Adipocyte (in vitro differentiated cells): ENCODE measurements at regions not wholly inside any gene's neighbourhood (a gene's known extent, or its start where the extent isn't known, plus 50 kb on each side); places are given as distances from the start of the nearest gene placed in this dataset.
"Not testable (repeated sequence)": the region's sequence is repeated elsewhere in the genome, so short reads cannot be mapped to it uniquely, and the experiment has no call there.

Experiments
- DNase-seq: peaks from one replicate; pipeline ENCODE4 v3.0.0-alpha.2; 2015; ENCODE audit warnings: low read depth
- H3K27me3 ChIP-seq: replicated peaks from 2 replicates; pipeline ENCODE4 v1.7.0; 2013; ENCODE audit warnings: mild to moderate bottlenecking, low read length, moderate library complexity; ENCODE audit not compliant: control insufficient read depth, insufficient read depth
- H3K36me3 ChIP-seq: 2 replicates; pipeline ENCODE4 v1.7.0; 2013; ENCODE audit warnings: low read length, mild to moderate bottlenecking, moderate library complexity; ENCODE audit not compliant: control insufficient read depth, insufficient read depth, severe bottlenecking
- H3K4me1 ChIP-seq: 2 replicates; pipeline ENCODE4 v1.7.0; 2013; ENCODE audit warnings: mild to moderate bottlenecking, low read length, moderate library complexity; ENCODE audit not compliant: control insufficient read depth, insufficient read depth
- H3K4me3 ChIP-seq: 2 replicates; pipeline ENCODE4 v1.7.0; 2013; ENCODE audit warnings: mild to moderate bottlenecking, low read length, moderate library complexity
- H3K9ac ChIP-seq: 2 replicates; pipeline ENCODE4 v1.7.0; 2013; ENCODE audit warnings: mild to moderate bottlenecking, low read length, moderate library complexity
- H3K9me3 ChIP-seq: 2 replicates; pipeline ENCODE4 v1.7.0; 2013; ENCODE audit warnings: mild to moderate bottlenecking, low read length, moderate library complexity; ENCODE audit not compliant: control insufficient read depth

DNA sequence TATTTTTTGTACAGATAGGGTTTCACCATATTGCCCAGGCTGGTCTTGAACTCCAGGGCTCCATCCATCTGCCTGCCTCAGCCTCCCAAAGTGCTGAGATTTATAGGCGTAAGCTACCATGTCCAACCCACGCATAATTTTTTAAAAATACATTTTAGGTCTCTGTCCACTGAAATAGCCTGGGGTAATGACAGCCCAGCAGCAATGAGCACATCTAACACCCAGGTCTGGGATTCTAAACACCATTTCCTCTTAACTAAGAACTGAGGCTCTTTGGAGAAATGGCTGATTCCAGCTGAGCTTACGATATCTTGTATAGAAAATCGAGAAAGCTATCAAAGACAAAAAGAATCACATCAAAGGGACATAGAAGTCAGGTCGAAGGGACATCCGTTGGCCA is 245.3 kb downstream of the PARN start:
- no peak for DNase-seq
- H3K27me3 ChIP-seq = no peaks in the 10 kb centered on the region
- H3K4me3 ChIP-seq = no peak overlapping the region
- H3K9ac ChIP-seq = no peak overlapping the region
- no peaks in the 10 kb centered on the region for H3K36me3 ChIP-seq
- H3K4me1 ChIP-seq = no peaks in the 10 kb centered on the region
- H3K9me3 ChIP-seq = peaks cover 7% of the 10 kb centered on the region

DNA sequence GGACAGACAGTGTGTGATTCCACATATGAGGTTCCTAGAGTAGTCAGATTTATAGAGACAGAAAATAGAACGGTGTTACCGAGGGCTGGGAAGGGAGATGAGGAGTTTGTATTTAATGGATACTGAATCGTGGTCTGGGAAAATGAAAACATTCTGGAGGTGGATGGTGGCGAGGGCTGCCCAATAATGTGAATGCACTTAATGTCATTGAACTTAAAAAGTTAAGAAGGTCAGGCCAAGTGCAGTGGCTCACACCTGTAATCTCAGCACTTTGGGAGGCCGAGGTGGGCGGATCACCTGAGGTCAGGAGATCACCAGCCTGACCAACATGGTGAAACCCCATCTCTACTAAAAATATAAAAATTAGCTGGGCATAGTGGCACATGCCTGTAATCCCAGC is 246.2 kb downstream of the PARN start:
- H3K9ac ChIP-seq, H3K36me3 ChIP-seq, H3K27me3 ChIP-seq, H3K4me1 ChIP-seq, DNase-seq, H3K9me3 ChIP-seq, H3K4me3 ChIP-seq: not testable (repeated sequence)

GRCh38 chr16:14378689-14379467 is 251.2 kb downstream of the PARN start:
- H3K27me3 ChIP-seq = no peaks in the 10 kb centered on the region
- no peak overlapping the region for H3K9ac ChIP-seq
- DNase-seq = peak; percentile 69

GRCh38 chr16:14378131-14378551 is 251.9 kb downstream of the PARN start:
- Histone ChIP-seq H3K4me1 (peaks cover 30% of the 10 kb centered on the region), H3K36me3 (no peaks in the 10 kb centered on the region), H3K4me3 (peak overlapping the region; percentile 18), H3K27me3 (no peaks in the 10 kb centered on the region), H3K9ac (no peak overlapping the region), H3K9me3 (no peaks in the 10 kb centered on the region)
- DNase-seq = peak; percentile 75

More at GRCh38 chr16:14378689-14379467, 251.2 kb downstream of the PARN start:
- Histone ChIP-seq H3K4me3 (peak overlapping the region; percentile 18), H3K36me3 (no peaks in the 10 kb centered on the region), H3K9me3 (no peaks in the 10 kb centered on the region), H3K4me1 (peaks cover 28% of the 10 kb centered on the region)

GRCh38 chr16:14377326-14377725 is 252.7 kb downstream of the PARN start:
- Histone ChIP-seq H3K27me3 (no peaks in the 10 kb centered on the region), H3K9me3 (no peaks in the 10 kb centered on the region), H3K4me3 (no peak overlapping the region), H3K9ac (no peak overlapping the region), H3K36me3 (no peaks in the 10 kb centered on the region), H3K4me1 (peaks cover 30% of the 10 kb centered on the region)
- DNase-seq = peak; percentile 50

DNA sequence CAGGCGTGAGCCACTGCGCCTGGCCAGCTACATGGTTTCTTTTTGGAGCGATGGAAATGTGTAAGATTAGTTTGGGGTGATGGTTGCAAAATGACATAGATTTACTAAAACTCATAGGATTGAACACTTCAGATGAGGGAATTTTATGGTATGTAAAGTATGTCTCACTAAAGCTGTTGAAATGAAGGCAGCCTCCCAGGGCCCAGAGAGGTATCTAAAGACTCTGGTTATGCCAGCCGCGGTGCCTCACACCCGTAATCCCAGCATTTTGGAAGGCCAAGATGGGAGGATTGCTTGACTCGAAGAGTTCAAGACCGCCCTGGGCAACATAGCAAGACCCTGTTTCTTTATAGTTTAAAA is 254.9 kb downstream of the PARN start:
- H3K4me3 ChIP-seq = no peak overlapping the region

DNA sequence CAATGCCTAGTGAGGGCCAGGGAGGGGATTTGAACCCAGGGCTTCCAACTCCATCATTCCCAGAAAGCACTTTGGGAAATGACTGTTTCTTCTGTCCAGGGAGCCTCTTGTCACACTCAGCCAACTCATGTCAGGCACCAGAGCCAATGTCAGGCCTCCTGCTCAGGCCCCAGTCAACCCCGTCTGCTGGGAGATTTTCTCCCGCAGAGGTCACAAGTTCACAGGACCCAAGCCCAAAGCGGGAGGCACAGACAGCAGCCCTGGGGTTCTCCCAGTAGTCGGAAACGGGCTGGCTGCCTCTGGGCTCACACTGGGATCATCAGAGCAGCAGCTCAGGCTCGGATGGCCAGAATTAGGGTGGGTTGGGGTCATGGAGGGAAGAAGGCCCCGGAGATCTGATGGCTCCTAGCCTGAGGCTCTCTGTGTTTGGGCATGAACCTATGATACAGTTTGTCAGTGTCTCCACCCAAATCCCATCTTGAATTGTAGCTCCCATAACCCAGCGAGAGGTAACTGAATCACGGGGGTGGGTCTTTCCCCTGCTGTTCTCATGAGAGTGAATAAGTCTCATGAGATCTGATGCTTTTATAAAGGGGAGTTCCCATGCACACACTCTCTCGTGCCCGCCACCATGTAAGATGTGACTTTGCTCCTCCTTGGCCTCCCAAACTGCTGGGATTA is 255.5 kb downstream of the PARN start:
- no peak overlapping the region for H3K4me3 ChIP-seq
- DNase-seq = no peak
- no peaks in the 10 kb centered on the region for H3K27me3 ChIP-seq

More for the DNA sequence above, 254.9 kb downstream of the PARN start:
- H3K27me3 ChIP-seq = no peaks in the 10 kb centered on the region
- H3K36me3 ChIP-seq = no peaks in the 10 kb centered on the region
- peaks cover 38% of the 10 kb centered on the region for H3K4me1 ChIP-seq
- H3K9ac ChIP-seq = no peak overlapping the region
- no peaks in the 10 kb centered on the region for H3K9me3 ChIP-seq
- peak; percentile 56 for DNase-seq

GRCh38 chr16:14373896-14374295 is 256.2 kb downstream of the PARN start:
- Histone ChIP-seq H3K27me3 (no peaks in the 10 kb centered on the region), H3K9me3 (no peaks in the 10 kb centered on the region), H3K9ac (no peak overlapping the region), H3K4me3 (no peak overlapping the region), H3K4me1 (peaks cover 39% of the 10 kb centered on the region), H3K36me3 (no peaks in the 10 kb centered on the region)
- peak; percentile 14 for DNase-seq

More for the DNA sequence above, 255.5 kb downstream of the PARN start:
- H3K9ac ChIP-seq = no peak overlapping the region
- peaks cover 41% of the 10 kb centered on the region for H3K4me1 ChIP-seq
- H3K9me3 ChIP-seq = no peaks in the 10 kb centered on the region
- no peaks in the 10 kb centered on the region for H3K36me3 ChIP-seq

- Histone ChIP-seq H3K27me3 (no peaks in the 10 kb centered on the region), H3K36me3 (no peaks in the 10 kb centered on the region), H3K4me1 (peaks cover 34% of the 10 kb centered on the region), H3K9ac (no peak overlapping the region), H3K4me3 (no peak overlapping the region), H3K9me3 (no peaks in the 10 kb centered on the region)
- no peak for DNase-seq
Observed at GRCh38 chr16:14373406-14373805, 256.7 kb downstream of the PARN start.

DNA sequence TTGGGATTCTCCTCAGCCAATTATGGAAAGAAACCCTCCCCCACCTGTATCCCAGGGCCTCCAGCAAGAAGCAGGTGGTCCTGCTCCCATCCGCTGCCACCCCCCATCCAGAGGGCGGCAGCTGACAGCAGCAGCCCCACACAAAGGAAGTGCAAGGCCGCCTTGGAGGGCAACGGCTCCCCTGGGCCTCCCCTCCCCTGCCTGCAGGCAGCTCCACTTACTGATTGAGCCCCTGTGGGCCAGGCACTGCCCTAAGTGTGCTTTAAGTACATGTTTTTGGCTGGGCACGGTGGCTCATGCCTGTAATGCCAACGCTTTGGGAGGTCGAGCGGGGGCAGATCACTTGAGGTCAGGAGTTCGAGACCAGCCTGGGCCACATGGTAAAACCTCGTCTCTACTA is 257.6 kb downstream of the PARN start:
- H3K36me3 ChIP-seq = no peaks in the 10 kb centered on the region
- H3K9ac ChIP-seq = no peak overlapping the region
- no peaks in the 10 kb centered on the region for H3K27me3 ChIP-seq
- H3K9me3 ChIP-seq = no peaks in the 10 kb centered on the region
- no peak for DNase-seq
- H3K4me3 ChIP-seq = no peak overlapping the region
- H3K4me1 ChIP-seq = peaks cover 30% of the 10 kb centered on the region

DNA sequence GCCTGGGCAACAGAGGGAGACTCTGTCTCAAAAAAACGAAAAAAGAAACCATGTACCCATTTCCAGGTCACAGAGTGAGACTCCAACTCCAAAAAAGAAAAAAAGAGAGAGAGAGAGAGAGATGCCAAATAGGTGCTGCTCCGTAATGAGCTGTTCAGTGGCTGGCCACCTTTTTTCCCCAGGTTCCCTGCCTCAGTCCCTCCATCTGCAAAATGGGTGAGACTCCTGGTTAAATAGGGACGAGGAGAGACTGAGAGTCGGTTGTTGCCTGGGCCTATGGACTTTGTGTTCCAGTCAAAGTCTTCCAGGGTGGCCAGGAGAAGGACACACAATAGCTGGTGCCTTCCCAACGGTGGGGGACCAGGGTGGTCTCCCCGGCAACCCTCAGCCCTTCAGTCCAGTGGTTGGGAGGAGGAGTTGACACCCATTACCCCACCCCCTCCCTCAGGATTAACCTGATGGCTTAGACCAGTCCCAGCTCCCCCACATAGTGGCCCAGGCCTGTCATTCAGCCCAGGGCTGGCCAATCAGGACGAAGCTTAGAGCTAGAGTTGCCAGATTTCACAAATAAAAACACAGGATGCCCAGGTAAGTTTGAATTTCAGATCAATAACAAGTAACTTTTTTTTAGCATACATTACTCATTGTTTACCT is 258.2 kb downstream of the PARN start:
- Histone ChIP-seq H3K36me3 (no peaks in the 10 kb centered on the region), H3K9ac (no peak overlapping the region), H3K4me3 (no peak overlapping the region), H3K4me1 (peaks cover 30% of the 10 kb centered on the region), H3K27me3 (no peaks in the 10 kb centered on the region), H3K9me3 (no peaks in the 10 kb centered on the region)
- no peak for DNase-seq
